GM12872 (cell line): ENCODE measurements at regions not wholly inside any gene's neighbourhood (a gene's known extent, or its start where the extent isn't known, plus 50 kb on each side); places are given as distances from the start of the nearest gene placed in this dataset.

Source experiments
- TF ChIP-seq, protein P1 (sequence below): IDR thresholded peaks from 3 replicates; pipeline ENCODE4 v1.5.1; 2011; ENCODE audit warnings: low read depth, mild to moderate bottlenecking, low read length, moderate library complexity; ENCODE audit not compliant: insufficient read depth

DNA sequence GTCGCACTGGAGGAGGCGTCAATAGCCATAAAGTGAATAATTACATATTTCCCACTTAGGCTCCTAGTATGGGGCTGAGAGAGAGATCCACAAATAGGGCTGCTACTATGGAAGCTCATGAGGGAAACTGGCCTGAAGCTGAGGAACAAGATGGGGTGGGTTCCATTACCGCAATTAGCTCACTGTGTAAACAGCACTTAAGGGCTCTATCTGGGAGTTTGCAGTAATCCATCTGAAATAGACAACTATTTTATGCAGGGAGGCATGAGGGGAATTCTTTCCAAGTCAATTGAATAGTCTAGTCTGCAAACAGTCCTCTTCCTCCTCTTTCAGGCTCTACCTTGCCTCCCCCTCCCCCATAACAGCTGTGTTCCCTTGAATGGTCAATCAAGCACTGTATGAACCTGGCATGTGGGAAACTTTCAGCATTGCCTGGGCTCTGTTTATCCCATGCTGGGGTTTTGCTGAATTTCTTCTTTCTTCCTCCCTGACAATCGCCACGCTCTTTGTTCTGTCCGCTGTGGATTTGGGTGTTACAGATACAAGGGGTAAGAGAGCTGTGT is 56.1 kb upstream of the MAF start:
- TF ChIP-seq, protein P1, sequence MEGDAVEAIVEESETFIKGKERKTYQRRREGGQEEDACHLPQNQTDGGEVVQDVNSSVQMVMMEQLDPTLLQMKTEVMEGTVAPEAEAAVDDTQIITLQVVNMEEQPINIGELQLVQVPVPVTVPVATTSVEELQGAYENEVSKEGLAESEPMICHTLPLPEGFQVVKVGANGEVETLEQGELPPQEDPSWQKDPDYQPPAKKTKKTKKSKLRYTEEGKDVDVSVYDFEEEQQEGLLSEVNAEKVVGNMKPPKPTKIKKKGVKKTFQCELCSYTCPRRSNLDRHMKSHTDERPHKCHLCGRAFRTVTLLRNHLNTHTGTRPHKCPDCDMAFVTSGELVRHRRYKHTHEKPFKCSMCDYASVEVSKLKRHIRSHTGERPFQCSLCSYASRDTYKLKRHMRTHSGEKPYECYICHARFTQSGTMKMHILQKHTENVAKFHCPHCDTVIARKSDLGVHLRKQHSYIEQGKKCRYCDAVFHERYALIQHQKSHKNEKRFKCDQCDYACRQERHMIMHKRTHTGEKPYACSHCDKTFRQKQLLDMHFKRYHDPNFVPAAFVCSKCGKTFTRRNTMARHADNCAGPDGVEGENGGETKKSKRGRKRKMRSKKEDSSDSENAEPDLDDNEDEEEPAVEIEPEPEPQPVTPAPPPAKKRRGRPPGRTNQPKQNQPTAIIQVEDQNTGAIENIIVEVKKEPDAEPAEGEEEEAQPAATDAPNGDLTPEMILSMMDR = no peak

DNA sequence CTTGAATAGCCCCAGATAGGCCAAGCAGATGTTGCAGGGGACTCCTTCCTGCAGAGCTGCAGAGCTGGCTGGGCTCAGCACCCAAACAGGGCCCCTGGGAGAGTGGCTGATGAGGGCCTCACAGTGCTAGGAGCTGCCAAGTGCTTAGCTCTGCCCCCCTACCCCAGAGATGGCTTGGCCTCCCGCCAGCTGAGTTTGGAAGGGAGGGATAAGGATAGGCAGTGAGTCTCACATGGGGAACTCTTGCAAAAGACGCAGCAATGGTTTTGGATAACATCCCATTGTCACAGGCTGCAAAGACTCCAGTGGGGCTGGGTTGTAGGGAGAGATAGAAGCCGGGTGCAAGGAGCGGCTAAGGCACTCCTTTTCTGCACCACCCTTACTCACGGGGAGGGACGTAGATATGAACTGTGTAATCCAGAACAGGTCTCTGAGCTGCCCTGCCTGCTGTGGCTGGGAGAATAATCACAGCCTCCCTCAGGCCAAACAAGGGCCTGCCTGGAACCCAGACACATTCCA is 52.9 kb upstream of the MAF start:
- TF ChIP-seq, protein P1 = no peak

DNA sequence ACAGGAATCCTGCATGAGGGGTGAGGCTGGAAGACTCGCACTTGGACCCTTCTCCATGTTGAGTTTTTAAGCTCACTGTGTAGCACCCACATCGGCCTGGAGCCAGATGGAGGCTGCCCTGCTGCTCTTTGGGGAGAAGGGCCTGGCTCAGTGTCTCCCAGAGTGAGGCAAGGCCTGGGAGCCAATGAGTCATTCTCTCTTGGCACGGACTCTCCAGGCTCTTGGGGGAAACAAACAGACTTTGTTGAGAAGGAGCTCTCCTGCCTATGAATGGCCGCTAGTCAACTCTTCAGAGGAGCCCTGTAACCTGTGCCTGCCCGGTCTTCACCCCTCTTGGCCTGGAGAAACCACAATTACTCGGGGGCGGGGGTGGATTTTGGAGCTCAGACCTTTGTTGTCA is 50.8 kb upstream of the MAF start:
- TF ChIP-seq, protein P1 = no peak
